ENCODE measurements at regions not wholly inside any gene's neighbourhood (a gene's known extent, or its start where the extent isn't known, plus 50 kb on each side); places are given as distances from the start of the nearest gene placed in this dataset.
A peak's percentile ranks its signal among the peaks of the same experiment; 100 is the strongest.

- H3K9me3 ChIP-seq: no peaks in the 10 kb centered on the region
- WGBS: 57% methylated on average over 9 of the region's 10 CpGs
- intact Hi-C loops (cut with DNase I): no loop called here
These were observed 911.7 kb upstream of the TMEM132C start for GRCh38 chr12:127355061-127355841.

GRCh38 chr12:127358888-127359287, 908.1 kb upstream of the TMEM132C start:
- H3K27ac ChIP-seq (replicated peaks in 1 of 4): no peak overlapping the region
- peak; percentile 55 for DNase-seq (ENCODE audit: extremely low spot score)
- H3K4me3 ChIP-seq: no peak overlapping the region
- no peaks in the 10 kb centered on the region for H3K9me3 ChIP-seq
- no peak for TF ChIP-seq CTCF (IDR thresholded peaks at IDR 0.05)
- no peak for TF ChIP-seq EP300 (IDR thresholded peaks at IDR 0.05)
- TF ChIP-seq POLR2AphosphoS5 (IDR thresholded peaks at IDR 0.05): no peak
- TF ChIP-seq POLR2A (IDR thresholded peaks at IDR 0.05; ENCODE audit: low read depth): no peak
- no peaks in the 10 kb centered on the region for H3K4me1 ChIP-seq
- intact Hi-C loops (cut with DNase I): no loop called here
- WGBS: 73% methylated on average over 2 of the region's 2 CpGs
- no peaks in the 10 kb centered on the region for H3K36me3 ChIP-seq
- no peaks in the 10 kb centered on the region for H3K27me3 ChIP-seq

More at GRCh38 chr12:127355061-127355841, 911.7 kb upstream of the TMEM132C start:
- Histone ChIP-seq H3K27ac (replicated peaks in 1 of 4) (no peak overlapping the region), H3K4me3 (no peak overlapping the region), H3K27me3 (no peaks in the 10 kb centered on the region), H3K36me3 (no peaks in the 10 kb centered on the region), H3K4me1 (no peaks in the 10 kb centered on the region)
- peak in 2 of 3 experiments; percentile 20 to 38 for TF ChIP-seq CTCF (IDR thresholded peaks at IDR 0.05)
- no peak for TF ChIP-seq POLR2A (IDR thresholded peaks at IDR 0.05; ENCODE audit: low read depth)
- peak; percentile 57 for DNase-seq (ENCODE audit: extremely low spot score)

GRCh38 chr12:127360580-127360979, 906.4 kb upstream of the TMEM132C start:
- Histone ChIP-seq H3K27ac (replicated peaks in 1 of 4) (no peak overlapping the region), H3K4me3 (no peak overlapping the region), H3K9me3 (no peaks in the 10 kb centered on the region), H3K4me1 (no peaks in the 10 kb centered on the region), H3K36me3 (no peaks in the 10 kb centered on the region), H3K27me3 (no peaks in the 10 kb centered on the region)
- WGBS: 82% methylated on average over 6 of the region's 6 CpGs
- intact Hi-C loops (cut with DNase I): no loop called here
- TF ChIP-seq EP300 (IDR thresholded peaks at IDR 0.05) (no peak), CTCF (IDR thresholded peaks at IDR 0.05) (no peak), POLR2AphosphoS5 (IDR thresholded peaks at IDR 0.05) (no peak), POLR2A (IDR thresholded peaks at IDR 0.05; ENCODE audit: low read depth) (no peak)
- DNase-seq (ENCODE audit: extremely low spot score): peak; percentile 14

- TF ChIP-seq CTCF (IDR thresholded peaks at IDR 0.05) (no peak), EP300 (IDR thresholded peaks at IDR 0.05) (no peak), POLR2A (IDR thresholded peaks at IDR 0.05; ENCODE audit: low read depth) (no peak), POLR2AphosphoS5 (IDR thresholded peaks at IDR 0.05) (no peak)
- no peak overlapping the region for H3K4me3 ChIP-seq
- H3K9me3 ChIP-seq: no peaks in the 10 kb centered on the region
- H3K27me3 ChIP-seq: no peaks in the 10 kb centered on the region
- peak; percentile 81 for DNase-seq (ENCODE audit: extremely low spot score)
- no peaks in the 10 kb centered on the region for H3K4me1 ChIP-seq
- 94% methylated on average over 4 of the region's 4 CpGs for WGBS
- intact Hi-C loops (cut with DNase I): no loop called here
- no peaks in the 10 kb centered on the region for H3K36me3 ChIP-seq
- no peak overlapping the region for H3K27ac ChIP-seq (replicated peaks in 1 of 4)
These were observed 904.8 kb upstream of the TMEM132C start for GRCh38 chr12:127362121-127362520.

- DNase-seq (ENCODE audit: extremely low spot score): peak; percentile 72
- intact Hi-C loops (cut with DNase I): no loop called here
- Histone ChIP-seq H3K36me3 (no peaks in the 10 kb centered on the region), H3K27me3 (no peaks in the 10 kb centered on the region), H3K4me3 (no peak overlapping the region), H3K4me1 (no peaks in the 10 kb centered on the region), H3K9me3 (no peaks in the 10 kb centered on the region), H3K27ac (replicated peaks in 1 of 4) (no peak overlapping the region)
- WGBS: 56% methylated on average over 2 of the region's 2 CpGs
- TF ChIP-seq CTCF (IDR thresholded peaks at IDR 0.05): no peak
- TF ChIP-seq EP300 (IDR thresholded peaks at IDR 0.05): no peak
- no peak for TF ChIP-seq POLR2A (IDR thresholded peaks at IDR 0.05; ENCODE audit: low read depth)
- no peak for TF ChIP-seq POLR2AphosphoS5 (IDR thresholded peaks at IDR 0.05)
These were observed 903.6 kb upstream of the TMEM132C start for GRCh38 chr12:127363392-127363791.
